HG02763 (cell line): ENCODE measurements at regions not wholly inside any gene's neighbourhood (a gene's known extent, or its start where the extent isn't known, plus 50 kb on each side); places are given as distances from the start of the nearest gene placed in this dataset.

Source experiments
- ATAC-seq: cut with Tn5 transposase; IDR thresholded peaks from one replicate; pipeline ENCODE4 v1.9.1; 2021; ENCODE audit warnings: mild to moderate bottlenecking, moderate library complexity; ENCODE audit not compliant: unreplicated experiment

DNA sequence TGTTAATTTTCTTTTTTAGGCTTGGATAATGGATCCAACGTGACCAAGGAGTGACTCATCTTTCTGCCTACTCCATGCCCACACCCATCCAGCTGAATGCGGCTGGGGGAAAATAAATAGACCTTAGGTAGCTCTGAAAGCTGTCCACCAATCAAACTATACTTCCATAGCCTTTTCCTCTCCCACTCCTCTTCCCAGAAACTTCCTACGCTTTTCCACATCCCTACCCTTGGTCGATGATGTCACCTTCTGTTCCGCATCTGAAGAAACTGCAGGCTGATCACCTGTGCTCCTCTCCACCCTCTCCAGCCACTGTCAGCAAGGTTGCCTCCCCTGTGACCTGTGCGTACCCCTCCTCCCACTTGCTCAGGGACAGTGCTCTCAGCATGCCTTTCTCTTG lies 359.8 kb upstream of the KLF6 start:
- ATAC-seq: no peak

GRCh38 chr10:4141471-4141870 lies 356.5 kb upstream of the KLF6 start:
- ATAC-seq: no peak

GRCh38 chr10:4138146-4138721 lies 353.2 kb upstream of the KLF6 start:
- no peak for ATAC-seq

DNA sequence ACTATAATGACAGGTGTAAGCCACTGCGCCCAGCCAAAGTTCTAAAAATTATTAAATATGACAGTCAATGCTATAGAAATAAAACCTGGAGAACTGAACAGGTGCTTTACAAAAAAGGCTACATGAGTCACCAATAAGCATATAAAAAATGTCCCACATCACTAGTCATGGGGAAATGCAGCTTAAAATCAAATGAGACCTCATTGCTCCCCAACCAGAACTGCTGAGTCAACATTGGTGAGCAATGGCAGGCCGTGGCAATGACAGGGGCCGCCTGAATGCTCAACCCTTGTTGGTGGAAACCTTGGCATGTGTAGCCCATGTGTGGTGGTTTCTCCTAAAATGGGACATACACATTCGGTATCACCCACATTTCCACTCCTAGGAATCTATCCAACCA lies 352.3 kb upstream of the KLF6 start:
- no peak for ATAC-seq

DNA sequence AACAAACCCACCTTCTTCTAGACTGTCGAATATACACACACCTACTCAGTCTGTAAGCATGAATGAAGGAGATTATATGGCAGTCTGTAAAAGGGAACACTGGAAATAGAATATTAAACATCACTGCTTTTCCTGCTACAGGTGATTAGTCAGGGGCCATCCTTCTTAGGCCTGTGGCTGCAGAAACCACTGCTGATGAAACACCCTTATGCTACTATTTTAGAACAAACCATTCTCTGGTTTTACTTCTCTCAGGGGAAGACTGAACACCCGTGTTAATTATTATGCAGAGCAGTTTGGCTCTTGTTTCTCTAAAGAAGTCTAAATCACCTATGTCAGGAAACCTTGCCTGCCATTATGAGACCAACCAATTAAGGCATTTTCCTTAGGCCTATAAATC lies 351.1 kb upstream of the KLF6 start:
- ATAC-seq: peak; percentile 95

DNA sequence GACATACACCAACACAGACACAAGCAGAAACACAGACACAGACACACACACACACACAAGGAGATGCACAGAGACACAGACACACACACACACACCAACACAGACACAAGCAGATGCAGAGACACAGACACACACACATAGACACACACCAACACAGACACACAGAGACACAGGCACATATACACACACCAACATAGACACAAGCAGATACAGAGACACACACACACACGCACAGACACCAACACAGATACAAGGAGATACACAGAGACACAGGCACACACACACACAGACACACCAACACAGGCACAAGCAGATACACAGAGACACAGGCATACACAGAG lies 347.2 kb upstream of the KLF6 start:
- ATAC-seq: no peak

GRCh38 chr10:4131407-4132215 lies 346.6 kb upstream of the KLF6 start:
- peak; percentile 50 for ATAC-seq

DNA sequence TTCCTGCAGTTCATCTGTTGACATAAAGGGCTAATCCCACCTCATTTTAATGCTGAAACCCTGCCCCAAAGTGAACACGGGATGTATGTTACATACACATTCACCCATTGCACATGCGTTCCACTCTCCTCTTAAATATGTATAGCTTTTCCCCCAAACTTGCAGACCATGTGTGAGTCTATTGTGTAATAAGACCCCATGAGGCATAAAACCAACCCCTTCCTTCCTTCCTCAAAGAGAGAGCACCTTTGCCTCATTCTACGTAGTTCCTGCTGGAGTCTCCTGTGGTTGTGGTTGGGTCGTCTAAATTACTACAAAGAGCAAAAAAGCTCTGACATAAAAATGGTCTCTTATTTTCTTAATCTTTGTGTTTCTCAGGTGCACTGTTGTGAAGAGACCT lies 345.7 kb upstream of the KLF6 start:
- no peak for ATAC-seq

GRCh38 chr10:4129866-4130477 lies 345.0 kb upstream of the KLF6 start:
- ATAC-seq: no peak

- ATAC-seq: peak; percentile 66
Observed at GRCh38 chr10:4127518-4128315, 342.7 kb upstream of the KLF6 start.

GRCh38 chr10:4125776-4126175 lies 340.8 kb upstream of the KLF6 start:
- no peak for ATAC-seq

DNA sequence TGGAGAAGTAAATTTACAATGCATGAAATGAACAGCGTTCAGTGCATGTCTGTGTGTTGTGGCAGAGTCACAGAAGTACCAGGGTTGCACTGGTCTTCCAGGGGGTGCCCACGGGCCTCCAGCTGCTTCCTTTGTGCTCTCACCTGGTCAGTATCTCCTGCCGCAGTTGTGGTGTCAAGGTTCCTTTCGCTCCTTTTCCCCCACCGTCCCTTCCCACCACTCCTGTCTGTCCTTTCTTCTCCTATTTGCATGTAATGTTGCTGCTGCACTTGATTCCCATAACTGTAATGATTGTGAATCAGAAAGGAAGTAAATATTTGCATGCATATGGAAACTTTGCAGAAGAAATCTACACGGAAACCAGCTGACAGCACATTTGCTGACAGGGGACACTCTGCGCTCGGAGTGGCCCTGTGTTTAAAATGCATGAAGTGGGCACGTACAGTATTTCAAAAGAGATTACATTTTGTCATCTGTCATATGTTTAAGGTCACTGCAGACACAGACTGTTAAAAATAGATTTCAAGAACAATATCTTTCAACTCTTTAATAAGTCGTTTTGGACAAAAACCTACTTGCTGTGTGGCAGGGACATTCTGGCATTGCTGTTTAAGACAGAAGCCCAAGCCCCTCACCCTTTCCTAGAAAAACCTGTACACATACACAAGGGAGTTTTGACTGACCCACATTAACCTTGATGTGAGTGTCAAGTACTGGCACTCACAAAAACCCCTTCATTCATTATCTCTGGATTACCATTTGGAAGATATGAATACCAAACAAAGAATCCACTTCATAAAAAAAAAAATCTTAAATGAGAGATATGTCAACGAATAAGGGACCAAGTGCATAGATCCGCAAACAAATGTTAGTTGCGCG lies 336.7 kb upstream of the KLF6 start:
- ATAC-seq: peak; percentile 81

- ATAC-seq: no peak
Observed at GRCh38 chr10:4120096-4120853, 335.3 kb upstream of the KLF6 start.

DNA sequence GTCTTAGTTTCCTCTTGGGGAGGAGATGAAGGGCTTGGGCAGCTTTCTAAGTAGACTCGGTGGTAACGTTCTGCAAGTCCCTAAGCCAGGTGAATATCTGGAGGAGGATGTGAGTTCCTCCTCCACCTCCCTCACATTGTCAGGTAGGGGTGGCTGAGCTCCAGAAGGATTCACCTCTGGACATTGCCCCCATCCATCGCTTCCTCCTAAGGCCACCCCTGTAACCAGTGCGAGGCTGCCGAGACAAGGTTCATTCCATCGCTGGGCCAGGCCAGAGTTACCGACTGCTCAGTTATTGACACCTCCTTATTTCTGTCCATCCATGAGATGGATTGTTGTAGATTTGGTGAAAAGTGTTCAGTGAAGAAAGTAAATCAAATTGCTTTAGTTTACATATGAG lies 334.1 kb upstream of the KLF6 start:
- no peak for ATAC-seq

GRCh38 chr10:4117604-4118003 lies 332.6 kb upstream of the KLF6 start:
- ATAC-seq: no peak

DNA sequence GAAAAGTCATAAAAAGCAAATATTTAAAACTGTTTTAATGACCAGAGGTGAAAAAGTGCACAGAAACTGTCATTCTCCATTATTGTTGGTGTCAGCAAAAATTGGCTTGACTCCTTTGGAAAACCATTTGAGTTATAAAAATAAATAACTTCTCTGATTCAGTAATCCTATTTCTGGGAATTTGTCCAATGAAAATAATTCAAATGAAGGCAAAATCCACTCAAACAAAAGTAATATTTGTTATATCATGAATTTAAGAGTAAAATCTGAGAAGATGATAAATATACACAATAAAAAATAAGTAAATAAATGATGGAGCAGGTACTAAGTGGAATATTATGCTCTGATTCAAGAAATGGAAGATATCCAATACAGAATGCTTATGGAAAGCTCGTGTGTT lies 326.6 kb upstream of the KLF6 start:
- no peak for ATAC-seq

- ATAC-seq: no peak
Observed at GRCh38 chr10:4109469-4109868, 324.5 kb upstream of the KLF6 start.

DNA sequence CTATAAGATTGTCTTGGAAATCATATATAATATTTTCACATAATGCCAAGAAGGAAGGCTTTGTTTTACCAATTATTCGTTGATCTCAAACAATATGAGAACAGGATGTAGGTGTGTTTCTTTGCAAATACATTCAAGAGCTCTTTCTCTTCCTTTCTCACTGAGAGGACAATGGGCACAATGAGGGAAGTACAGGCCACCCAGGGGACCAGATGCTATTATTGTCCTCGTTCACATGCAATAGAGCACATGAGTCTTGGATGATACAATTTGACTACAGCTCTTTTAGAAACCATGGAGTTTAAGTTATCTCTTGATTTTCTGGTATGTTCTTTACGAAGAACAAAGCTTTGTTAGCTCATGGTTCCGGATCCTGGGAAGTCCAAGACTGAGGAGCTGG lies 323.7 kb upstream of the KLF6 start:
- ATAC-seq: no peak

DNA sequence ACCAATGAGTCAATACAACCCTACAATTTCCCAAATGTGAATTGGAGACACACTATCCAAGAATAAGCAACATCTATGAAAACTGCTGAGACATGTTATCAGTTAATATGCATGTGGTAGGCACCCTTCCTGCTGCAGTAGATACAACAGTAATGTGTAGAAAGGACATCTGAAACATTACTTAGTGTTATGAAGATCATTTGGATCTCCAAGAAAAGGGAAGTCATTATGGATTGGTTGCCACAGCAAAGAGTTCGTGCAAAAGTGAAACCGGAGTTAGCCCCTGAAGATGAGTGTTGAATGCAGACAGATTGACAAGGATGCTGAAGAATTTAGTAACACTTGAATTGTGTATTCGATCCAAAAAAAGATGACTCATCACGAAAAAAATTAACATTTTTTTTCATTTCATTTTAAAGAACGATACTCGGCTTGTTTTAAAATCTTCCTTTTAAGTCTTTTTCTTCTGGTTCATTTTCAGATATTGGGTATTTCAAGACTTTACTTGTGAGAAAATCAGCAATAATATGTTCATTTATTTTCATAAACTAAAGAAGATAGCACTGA lies 322.4 kb upstream of the KLF6 start:
- ATAC-seq: no peak

DNA sequence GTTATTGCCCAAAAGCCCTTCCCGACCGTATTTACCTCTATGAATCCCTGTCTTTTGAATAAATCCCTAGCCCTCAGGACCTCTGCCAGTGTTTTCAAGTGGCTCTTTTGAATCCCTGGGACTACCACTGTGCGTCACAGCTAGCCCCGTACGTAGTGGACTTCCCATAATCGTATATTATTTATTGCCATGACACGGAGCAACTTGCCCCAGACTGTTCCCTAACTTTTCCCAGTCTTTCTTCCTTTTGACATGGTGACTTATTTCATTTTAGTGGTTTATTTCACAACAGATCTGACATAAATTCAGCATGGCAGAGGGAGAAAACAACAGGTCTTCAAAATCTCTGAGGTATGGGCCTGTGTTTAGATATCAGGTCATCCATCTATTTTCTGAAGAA lies 318.6 kb upstream of the KLF6 start:
- no peak for ATAC-seq
